Stomach smooth muscle (tissue), 2 donors: ENCODE measurements at regions not wholly inside any gene's neighbourhood (a gene's known extent, or its start where the extent isn't known, plus 50 kb on each side); places are given as distances from the start of the nearest gene placed in this dataset.
"Not testable (repeated sequence)": the region's sequence is repeated elsewhere in the genome, so short reads cannot be mapped to it uniquely, and the experiment has no call there.

Experiments used
- H3K27ac ChIP-seq: one replicate; pipeline ENCODE4 v1.7.0; 2013; ENCODE audit warnings: mild to moderate bottlenecking, low read length, inconsistent platforms
- H3K27me3 ChIP-seq, 2 donors: one replicate each; pipeline ENCODE4 v1.7.0; 2013; ENCODE audit warnings: low read length in 2 of 2; ENCODE audit not compliant: insufficient read depth in 2 of 2, control insufficient read depth in 1 of 2
- H3K36me3 ChIP-seq, 2 donors: one replicate each; pipeline ENCODE4 v1.7.0; 2013; ENCODE audit warnings: low read length in 2 of 2; ENCODE audit not compliant: control insufficient read depth in 2 of 2, insufficient read depth in 2 of 2
- H3K4me1 ChIP-seq: one replicate; pipeline ENCODE4 v1.7.0; 2013; ENCODE audit warnings: low read length; ENCODE audit not compliant: control insufficient read depth, insufficient read depth
- H3K4me3 ChIP-seq, 2 donors: one replicate each; pipeline ENCODE4 v1.7.0; 2013; ENCODE audit warnings: low read length in 2 of 2
- H3K9ac ChIP-seq, 2 donors: one replicate each; pipeline ENCODE4 v1.7.0; 2013; ENCODE audit warnings: low read length in 2 of 2, mild to moderate bottlenecking in 1 of 2
- H3K9me3 ChIP-seq, 2 donors: one replicate each; pipeline ENCODE4 v1.7.0; 2013; ENCODE audit warnings: low read length in 2 of 2; ENCODE audit not compliant: control insufficient read depth in 2 of 2
- donor health status: healthy.
- donor health status: Pancreatic carcinoma.

- Histone ChIP-seq H3K27me3 (peaks cover 2 to 3% of the 10 kb centered on the region in 2 donors), H3K27ac (no peak overlapping the region), H3K4me1 (peaks cover 5% of the 10 kb centered on the region), H3K36me3 (no peaks in the 10 kb centered on the region), H3K9me3 (no peaks in the 10 kb centered on the region), H3K4me3 (no peak overlapping the region), H3K9ac (no peak overlapping the region)
These were observed 273.5 kb upstream of the HS6ST1 start for GRCh38 chr2:128591861-128592822.

GRCh38 chr2:128593518-128593878, 274.8 kb upstream of the HS6ST1 start:
- Histone ChIP-seq H3K9ac (no peak overlapping the region), H3K27me3 (peaks cover 2 to 3% of the 10 kb centered on the region in 2 donors), H3K36me3 (no peaks in the 10 kb centered on the region), H3K4me1 (peaks cover 5% of the 10 kb centered on the region), H3K9me3 (no peaks in the 10 kb centered on the region), H3K27ac (no peak overlapping the region), H3K4me3 (no peak overlapping the region)

GRCh38 chr2:128593879-128594650, 275.4 kb upstream of the HS6ST1 start:
- Histone ChIP-seq H3K27me3 (peaks cover 2 to 3% of the 10 kb centered on the region in 2 donors), H3K9me3 (no peaks in the 10 kb centered on the region), H3K9ac (no peak overlapping the region), H3K27ac (no peak overlapping the region), H3K4me3 (no peak overlapping the region), H3K36me3 (no peaks in the 10 kb centered on the region), H3K4me1 (peaks cover 5% of the 10 kb centered on the region)

GRCh38 chr2:128594651-128594910, 275.9 kb upstream of the HS6ST1 start:
- Histone ChIP-seq H3K4me3 (no peak overlapping the region), H3K9me3 (no peaks in the 10 kb centered on the region), H3K27ac (no peak overlapping the region), H3K9ac (no peak overlapping the region), H3K27me3 (peaks cover 2 to 3% of the 10 kb centered on the region in 2 donors), H3K4me1 (peaks cover 5% of the 10 kb centered on the region), H3K36me3 (no peaks in the 10 kb centered on the region)

- no peak overlapping the region for H3K9ac ChIP-seq
These were observed 276.4 kb upstream of the HS6ST1 start for GRCh38 chr2:128594953-128595677.

GRCh38 chr2:128595763-128596395, 277.2 kb upstream of the HS6ST1 start:
- H3K27me3 ChIP-seq = peaks cover 0 to 2% of the 10 kb centered on the region in 2 donors
- H3K4me1 ChIP-seq = peaks cover 5% of the 10 kb centered on the region
- no peaks in the 10 kb centered on the region for H3K9me3 ChIP-seq
- H3K4me3 ChIP-seq = no peak overlapping the region
- no peak overlapping the region for H3K27ac ChIP-seq
- no peak overlapping the region for H3K9ac ChIP-seq
- no peaks in the 10 kb centered on the region for H3K36me3 ChIP-seq

More at GRCh38 chr2:128594953-128595677, 276.4 kb upstream of the HS6ST1 start:
- Histone ChIP-seq H3K4me3 (no peak overlapping the region), H3K4me1 (peaks cover 5% of the 10 kb centered on the region), H3K27ac (no peak overlapping the region), H3K27me3 (peaks cover 2 to 3% of the 10 kb centered on the region in 2 donors), H3K36me3 (no peaks in the 10 kb centered on the region), H3K9me3 (no peaks in the 10 kb centered on the region)

GRCh38 chr2:128596396-128597120, 277.9 kb upstream of the HS6ST1 start:
- Histone ChIP-seq H3K36me3 (no peaks in the 10 kb centered on the region), H3K4me3 (no peak overlapping the region), H3K4me1 (peaks cover 5% of the 10 kb centered on the region), H3K27ac (no peak overlapping the region), H3K9ac (no peak overlapping the region), H3K27me3 (peaks cover 0 to 2% of the 10 kb centered on the region in 2 donors), H3K9me3 (no peaks in the 10 kb centered on the region)

- Histone ChIP-seq H3K4me1 (peaks cover 5% of the 10 kb centered on the region), H3K9me3 (no peaks in the 10 kb centered on the region), H3K27ac (no peak overlapping the region), H3K4me3 (no peak overlapping the region), H3K36me3 (no peaks in the 10 kb centered on the region), H3K9ac (no peak overlapping the region), H3K27me3 (peaks cover 0 to 2% of the 10 kb centered on the region in 2 donors)
These were observed 278.6 kb upstream of the HS6ST1 start for GRCh38 chr2:128597121-128597762.

GRCh38 chr2:128598260-128598659, 279.6 kb upstream of the HS6ST1 start:
- H3K27me3 ChIP-seq, H3K27ac ChIP-seq, H3K4me1 ChIP-seq, H3K4me3 ChIP-seq, H3K9ac ChIP-seq, H3K9me3 ChIP-seq, H3K36me3 ChIP-seq: not testable (repeated sequence)
